ENCODE measurements at regions not wholly inside any gene's neighbourhood (a gene's known extent, or its start where the extent isn't known, plus 50 kb on each side); places are given as distances from the start of the nearest gene placed in this dataset.

DNA sequence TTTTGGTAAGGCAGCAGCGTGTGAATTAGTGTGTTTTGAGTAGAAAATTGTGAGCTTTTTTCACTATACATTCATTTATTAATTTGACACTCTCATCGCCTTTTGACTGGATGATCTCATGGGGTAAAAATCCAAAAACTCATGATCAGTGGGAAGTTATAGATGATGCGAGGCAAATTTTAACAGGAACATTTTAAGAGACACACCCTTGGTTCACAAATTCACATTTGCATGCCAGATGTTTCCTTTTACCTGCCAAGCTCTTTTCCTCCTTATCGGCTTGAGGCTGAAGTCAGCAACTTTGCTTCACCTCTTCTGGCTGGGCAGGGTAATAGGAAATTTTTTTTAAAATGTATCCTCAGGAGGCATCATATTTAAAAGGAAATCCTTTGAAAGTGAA lies 318.0 kb upstream of the HS3ST1 start:
- Mint-ChIP-seq H3K27ac (no peak overlapping the region), H3K9me3 (peaks cover 9% of the 10 kb centered on the region), H3K36me3 (peaks cover 4% of the 10 kb centered on the region), H3K27me3 (no peaks in the 10 kb centered on the region), H3K4me3 (no peak overlapping the region), H3K4me1 (ENCODE audit: low read depth in 2 of 2) (no peaks in the 10 kb centered on the region)
- DNase-seq (ENCODE audit: low spot score) (no peak), ATAC-seq (no peak)

DNA sequence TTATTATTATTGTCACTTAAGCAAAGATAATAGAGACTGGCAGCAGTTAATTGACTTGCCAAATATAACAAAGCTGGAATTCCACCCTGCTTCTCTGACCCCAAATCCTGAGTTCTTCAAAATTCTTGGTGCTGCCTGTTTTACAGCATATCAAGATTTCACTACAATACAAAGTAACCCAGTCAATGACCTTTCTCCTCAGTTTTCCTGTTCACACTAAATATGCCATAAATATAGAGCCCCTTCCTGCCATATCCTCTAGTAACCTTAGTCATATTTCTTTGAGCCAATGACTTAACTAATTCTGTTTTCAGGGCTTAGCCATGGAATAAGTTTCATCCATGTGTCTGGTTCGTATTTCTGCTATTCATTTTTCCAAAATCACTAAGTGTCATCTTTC lies 315.3 kb upstream of the HS3ST1 start:
- DNase-seq (ENCODE audit: low spot score) (no peak), ATAC-seq (no peak)
- Mint-ChIP-seq H3K4me1 (ENCODE audit: low read depth in 2 of 2) (no peaks in the 10 kb centered on the region), H3K4me3 (no peak overlapping the region), H3K27ac (no peak overlapping the region), H3K27me3 (no peaks in the 10 kb centered on the region), H3K9me3 (peaks cover 9% of the 10 kb centered on the region), H3K36me3 (peaks cover 4% of the 10 kb centered on the region)

DNA sequence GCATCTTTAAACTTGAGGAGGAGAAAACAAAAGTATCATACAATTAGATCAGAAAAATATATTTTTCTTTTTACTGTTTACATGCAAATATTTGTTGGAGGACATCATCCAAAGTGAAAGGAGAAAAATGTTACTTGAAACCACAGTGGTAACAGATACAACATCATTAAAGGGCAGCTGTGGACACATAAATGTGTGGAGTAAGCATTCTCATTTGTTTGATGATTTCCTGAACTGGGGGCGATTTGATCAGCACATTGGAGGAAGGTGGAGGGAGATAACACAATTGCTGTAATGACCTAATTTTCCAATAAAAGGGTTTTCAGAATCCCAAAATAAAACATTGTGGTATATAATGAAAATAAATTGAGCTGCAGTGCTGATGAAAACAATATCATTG lies 314.5 kb upstream of the HS3ST1 start:
- peaks cover 4% of the 10 kb centered on the region for H3K36me3 Mint-ChIP-seq
- H3K9me3 Mint-ChIP-seq = peaks cover 6% of the 10 kb centered on the region
- no peak overlapping the region for H3K4me3 Mint-ChIP-seq
- DNase-seq (ENCODE audit: low spot score) = no peak
- ATAC-seq = no peak
- no peaks in the 10 kb centered on the region for H3K27me3 Mint-ChIP-seq
- H3K27ac Mint-ChIP-seq = no peak overlapping the region
- no peaks in the 10 kb centered on the region for H3K4me1 Mint-ChIP-seq (ENCODE audit: low read depth in 2 of 2)

DNA sequence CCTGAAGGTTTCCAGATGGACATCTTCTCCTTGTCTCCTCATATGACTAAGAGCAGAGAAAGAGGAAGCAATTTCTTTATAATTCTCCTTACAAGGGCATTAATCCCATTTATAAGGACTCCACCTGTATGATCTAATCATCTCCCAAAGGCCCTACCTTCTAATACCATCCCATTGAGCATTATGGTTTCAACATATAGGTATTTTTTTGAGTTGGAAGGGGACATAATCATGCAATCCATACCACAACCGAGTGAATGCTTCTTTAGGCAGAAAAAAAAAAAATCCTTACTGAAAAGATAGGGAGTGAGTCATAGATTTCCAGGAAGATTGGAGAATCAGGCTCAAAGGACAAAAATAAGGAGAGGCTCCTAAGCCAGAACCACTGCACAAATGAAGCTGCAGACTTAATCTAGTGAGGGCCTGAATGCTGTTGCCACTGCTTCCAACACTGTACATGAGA lies 312.5 kb upstream of the HS3ST1 start:
- H3K4me3 Mint-ChIP-seq = no peak overlapping the region
- no peak overlapping the region for H3K27ac Mint-ChIP-seq
- H3K4me1 Mint-ChIP-seq (ENCODE audit: low read depth in 2 of 2) = no peaks in the 10 kb centered on the region
- peaks cover 4% of the 10 kb centered on the region for H3K36me3 Mint-ChIP-seq
- no peaks in the 10 kb centered on the region for H3K27me3 Mint-ChIP-seq
- DNase-seq (ENCODE audit: low spot score) (no peak), ATAC-seq (no peak)
- H3K9me3 Mint-ChIP-seq = peaks cover 11% of the 10 kb centered on the region

DNA sequence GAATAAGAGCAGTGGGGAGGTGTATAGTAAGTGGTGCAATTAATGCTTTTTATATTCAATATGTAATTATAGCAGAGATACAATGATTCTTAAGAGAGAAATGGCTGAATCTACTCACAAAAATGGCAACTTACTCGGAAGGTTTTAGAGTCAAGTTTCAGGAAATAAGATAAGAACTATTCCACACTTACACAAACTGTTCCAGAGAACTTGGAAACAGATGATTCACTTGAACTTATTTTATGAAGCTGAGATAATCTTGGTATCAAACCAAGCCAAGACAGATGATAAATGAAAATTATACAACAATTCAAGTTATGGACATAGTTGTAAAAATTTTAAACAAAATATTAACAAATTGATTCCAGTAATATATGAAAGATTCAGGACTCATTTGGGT lies 311.3 kb upstream of the HS3ST1 start:
- H3K36me3 Mint-ChIP-seq = no peaks in the 10 kb centered on the region
- DNase-seq (ENCODE audit: low spot score) = no peak
- no peak overlapping the region for H3K27ac Mint-ChIP-seq
- ATAC-seq = no peak
- H3K9me3 Mint-ChIP-seq = peaks cover 7% of the 10 kb centered on the region
- no peaks in the 10 kb centered on the region for H3K27me3 Mint-ChIP-seq
- H3K4me1 Mint-ChIP-seq (ENCODE audit: low read depth in 2 of 2) = no peaks in the 10 kb centered on the region
- H3K4me3 Mint-ChIP-seq = no peak overlapping the region

DNA sequence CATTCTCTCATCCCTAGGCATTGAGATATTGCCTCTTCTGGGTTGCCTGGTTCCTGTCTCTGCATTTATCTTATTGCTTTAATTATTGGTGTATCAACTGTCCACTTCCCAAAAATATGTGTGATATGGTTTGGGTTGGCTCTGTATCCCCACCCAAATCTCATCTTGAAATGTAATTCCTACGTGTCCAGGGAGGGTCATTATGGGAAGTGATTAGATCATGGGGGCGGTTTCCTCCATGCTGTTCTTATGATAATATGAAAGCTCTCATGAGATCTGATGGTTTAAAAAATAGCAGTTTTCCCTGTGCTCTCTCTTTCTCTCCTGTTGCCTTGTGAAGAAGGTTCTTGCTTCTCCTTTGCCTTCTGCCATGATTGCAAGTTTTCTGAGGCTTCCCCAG lies 308.3 kb upstream of the HS3ST1 start:
- H3K4me1 Mint-ChIP-seq (ENCODE audit: low read depth in 2 of 2) = no peaks in the 10 kb centered on the region
- no peak overlapping the region for H3K27ac Mint-ChIP-seq
- DNase-seq (ENCODE audit: low spot score) (no peak), ATAC-seq (no peak)
- peaks cover 7% of the 10 kb centered on the region for H3K9me3 Mint-ChIP-seq
- H3K27me3 Mint-ChIP-seq = no peaks in the 10 kb centered on the region
- H3K4me3 Mint-ChIP-seq = no peak overlapping the region
- H3K36me3 Mint-ChIP-seq = no peaks in the 10 kb centered on the region

DNA sequence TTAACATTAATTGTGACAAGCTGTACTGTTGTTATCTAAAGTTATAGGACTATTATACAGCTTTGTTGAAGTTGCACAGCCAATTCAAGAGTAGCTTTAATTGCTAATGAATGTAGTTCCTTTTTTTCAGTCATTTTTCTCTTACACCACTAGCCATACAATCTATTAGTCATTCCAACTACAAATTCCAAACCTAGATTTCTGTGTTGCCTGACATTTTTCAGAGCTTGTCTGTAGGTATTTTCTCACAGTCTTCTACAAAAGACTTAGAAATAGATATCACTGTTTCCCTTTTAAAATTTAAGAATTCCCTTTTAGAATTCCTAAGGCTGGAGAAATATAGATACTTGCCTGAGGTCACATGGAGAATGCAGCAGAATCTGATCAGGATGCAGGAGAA lies 307.0 kb upstream of the HS3ST1 start:
- ATAC-seq (no peak), DNase-seq (ENCODE audit: low spot score) (no peak)
- Mint-ChIP-seq H3K36me3 (no peaks in the 10 kb centered on the region), H3K27ac (no peak overlapping the region), H3K27me3 (no peaks in the 10 kb centered on the region), H3K4me3 (no peak overlapping the region), H3K9me3 (peaks cover 7% of the 10 kb centered on the region), H3K4me1 (ENCODE audit: low read depth in 2 of 2) (no peaks in the 10 kb centered on the region)

DNA sequence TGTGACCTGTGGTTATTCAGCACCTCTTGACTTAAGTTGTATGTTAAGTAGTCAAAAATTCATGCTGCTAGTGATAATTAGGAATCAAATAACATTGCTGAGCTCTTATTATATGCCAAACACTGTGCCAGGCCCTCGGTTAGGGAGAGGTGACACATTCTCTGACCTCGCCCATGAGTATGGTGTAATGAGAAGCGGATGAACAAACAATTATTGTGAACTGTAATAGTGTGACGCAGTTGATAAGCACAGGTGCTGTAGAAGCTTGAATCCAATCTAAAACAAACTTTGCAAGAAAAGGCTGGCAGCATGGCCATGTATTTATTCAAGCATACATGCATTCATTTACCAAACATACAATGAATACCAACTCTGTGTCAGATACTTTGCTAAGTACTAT lies 303.5 kb upstream of the HS3ST1 start:
- DNase-seq (ENCODE audit: low spot score) = no peak
- no peaks in the 10 kb centered on the region for H3K36me3 Mint-ChIP-seq
- H3K4me3 Mint-ChIP-seq = no peak overlapping the region
- no peaks in the 10 kb centered on the region for H3K4me1 Mint-ChIP-seq (ENCODE audit: low read depth in 2 of 2)
- no peak overlapping the region for H3K27ac Mint-ChIP-seq
- no peaks in the 10 kb centered on the region for H3K27me3 Mint-ChIP-seq
- ATAC-seq = no peak
- peaks cover 3% of the 10 kb centered on the region for H3K9me3 Mint-ChIP-seq

DNA sequence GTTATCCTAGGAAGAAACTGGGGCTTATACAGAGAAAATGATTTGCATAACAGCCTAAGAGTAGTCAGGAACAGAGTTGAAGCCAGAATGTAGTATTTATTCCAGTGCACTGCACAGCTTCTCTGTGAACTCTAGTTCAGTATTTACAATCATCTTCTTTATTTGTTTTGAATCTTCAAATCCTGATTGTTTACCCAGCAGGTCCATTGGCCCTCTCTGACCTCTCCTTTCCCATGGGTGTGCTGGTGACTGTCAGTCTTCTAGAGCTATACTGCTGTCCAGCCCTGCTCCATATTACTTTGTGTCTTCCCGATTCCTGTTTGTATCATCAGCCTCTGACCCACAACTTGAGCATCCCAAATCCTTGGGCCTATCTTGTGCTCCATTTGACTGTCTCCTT lies 301.9 kb upstream of the HS3ST1 start:
- Mint-ChIP-seq H3K4me3 (no peak overlapping the region), H3K27me3 (no peaks in the 10 kb centered on the region), H3K9me3 (no peaks in the 10 kb centered on the region), H3K27ac (no peak overlapping the region), H3K4me1 (ENCODE audit: low read depth in 2 of 2) (no peaks in the 10 kb centered on the region), H3K36me3 (no peaks in the 10 kb centered on the region)
- ATAC-seq = no peak
- DNase-seq (ENCODE audit: low spot score) = no peak

DNA sequence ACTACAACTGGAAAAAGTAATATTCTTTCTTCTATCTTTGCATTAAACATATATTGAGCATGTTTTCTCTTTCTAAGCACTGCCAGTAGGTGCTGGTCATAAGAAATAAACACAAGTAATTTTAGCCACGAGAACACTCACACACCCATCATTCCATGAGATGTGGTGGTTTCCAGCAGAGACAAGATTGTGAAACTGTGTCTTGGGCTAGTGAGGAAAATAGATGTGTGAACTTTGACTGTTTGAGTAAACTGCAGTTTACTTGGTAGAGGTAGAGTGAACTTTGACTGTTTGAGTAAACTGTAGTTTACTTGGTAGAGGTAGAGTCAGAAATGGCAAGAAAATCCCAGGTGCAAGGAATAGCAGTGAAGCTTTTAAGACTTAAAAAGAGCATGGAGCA lies 300.9 kb upstream of the HS3ST1 start:
- DNase-seq (ENCODE audit: low spot score) = no peak
- H3K4me3 Mint-ChIP-seq = no peak overlapping the region
- no peaks in the 10 kb centered on the region for H3K27me3 Mint-ChIP-seq
- ATAC-seq = no peak
- no peaks in the 10 kb centered on the region for H3K4me1 Mint-ChIP-seq (ENCODE audit: low read depth in 2 of 2)
- H3K36me3 Mint-ChIP-seq = no peaks in the 10 kb centered on the region
- H3K27ac Mint-ChIP-seq = no peak overlapping the region
- H3K9me3 Mint-ChIP-seq = no peaks in the 10 kb centered on the region

DNA sequence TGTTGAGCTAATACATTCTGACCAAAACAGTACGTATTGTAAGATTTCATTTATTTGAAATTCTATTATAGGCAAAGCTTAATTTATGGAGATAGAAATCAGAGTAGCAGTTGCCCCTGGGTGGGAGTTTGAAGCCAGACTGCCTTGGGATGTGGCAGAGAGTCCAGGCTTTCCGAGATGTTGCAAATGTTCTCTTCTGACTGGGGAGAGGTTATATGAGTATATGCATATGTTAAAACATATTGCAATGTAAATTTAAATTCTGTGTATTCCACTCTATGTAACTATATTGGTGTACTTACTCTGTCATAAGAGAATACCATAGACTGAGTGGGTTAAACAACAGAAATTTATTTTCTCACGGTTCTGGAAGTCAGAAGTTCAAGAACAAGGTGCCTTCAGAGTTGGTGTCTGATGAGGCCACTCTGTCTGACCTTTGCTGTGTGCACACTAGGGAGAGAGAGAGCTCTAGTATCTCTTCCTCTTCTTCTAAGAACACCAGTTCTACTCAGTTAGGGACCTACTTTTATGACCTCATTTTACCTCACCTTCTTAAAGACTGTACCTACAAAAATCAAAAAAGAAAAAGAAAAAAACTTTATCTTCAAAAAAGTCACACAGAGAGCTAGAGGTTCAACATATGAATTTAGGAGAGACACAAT lies 299.3 kb upstream of the HS3ST1 start:
- DNase-seq (ENCODE audit: low spot score) = no peak
- no peaks in the 10 kb centered on the region for H3K36me3 Mint-ChIP-seq
- H3K4me3 Mint-ChIP-seq = no peak overlapping the region
- H3K9me3 Mint-ChIP-seq = no peaks in the 10 kb centered on the region
- no peaks in the 10 kb centered on the region for H3K4me1 Mint-ChIP-seq (ENCODE audit: low read depth in 2 of 2)
- no peak for ATAC-seq
- no peak overlapping the region for H3K27ac Mint-ChIP-seq
- H3K27me3 Mint-ChIP-seq = no peaks in the 10 kb centered on the region

DNA sequence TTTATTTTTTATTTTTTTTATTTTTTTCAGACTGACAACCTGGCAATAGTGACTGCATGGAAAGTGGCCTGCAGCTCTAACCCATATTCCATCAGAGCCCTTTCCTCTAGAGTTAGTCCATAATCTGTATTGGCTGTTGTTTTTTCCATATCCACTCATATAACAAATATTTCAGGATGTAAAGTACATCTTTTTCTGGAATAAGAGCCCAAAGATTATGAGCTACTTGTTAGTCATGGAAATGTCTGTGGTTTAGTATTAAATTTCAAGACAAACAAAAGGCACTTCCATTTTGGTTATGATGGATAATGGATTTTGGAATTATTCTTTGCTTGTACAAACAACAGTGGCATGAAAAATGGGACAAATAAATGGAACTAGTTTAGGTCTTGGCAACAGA lies 296.0 kb upstream of the HS3ST1 start:
- no peaks in the 10 kb centered on the region for H3K9me3 Mint-ChIP-seq
- no peak overlapping the region for H3K4me3 Mint-ChIP-seq
- DNase-seq (ENCODE audit: low spot score) (no peak), ATAC-seq (no peak)
- H3K36me3 Mint-ChIP-seq = no peaks in the 10 kb centered on the region
- no peaks in the 10 kb centered on the region for H3K27me3 Mint-ChIP-seq
- H3K27ac Mint-ChIP-seq = no peak overlapping the region
- no peaks in the 10 kb centered on the region for H3K4me1 Mint-ChIP-seq (ENCODE audit: low read depth in 2 of 2)

DNA sequence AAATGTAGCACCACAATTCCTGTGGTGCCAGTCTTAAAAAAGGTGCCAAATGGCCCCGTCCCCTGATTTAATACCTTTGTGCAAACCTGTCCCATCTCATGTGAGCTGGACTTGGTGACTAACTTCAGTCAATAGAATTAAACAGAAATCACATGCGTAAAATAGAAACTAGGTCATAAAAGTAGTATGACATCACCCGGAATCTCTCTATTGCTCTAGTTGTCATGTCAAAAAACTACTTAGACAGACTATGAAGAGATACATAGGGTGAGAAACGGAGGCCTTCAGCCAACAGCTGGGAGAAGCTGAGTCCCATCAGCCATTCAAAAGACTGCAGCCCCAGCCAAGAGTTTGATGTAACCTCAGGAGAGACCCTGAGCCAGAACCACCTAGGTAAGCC lies 293.5 kb upstream of the HS3ST1 start:
- no peaks in the 10 kb centered on the region for H3K9me3 Mint-ChIP-seq
- no peaks in the 10 kb centered on the region for H3K4me1 Mint-ChIP-seq (ENCODE audit: low read depth in 2 of 2)
- no peaks in the 10 kb centered on the region for H3K27me3 Mint-ChIP-seq
- no peaks in the 10 kb centered on the region for H3K36me3 Mint-ChIP-seq
- H3K27ac Mint-ChIP-seq = no peak overlapping the region
- ATAC-seq = no peak
- DNase-seq (ENCODE audit: low spot score) = no peak
- H3K4me3 Mint-ChIP-seq = no peak overlapping the region

DNA sequence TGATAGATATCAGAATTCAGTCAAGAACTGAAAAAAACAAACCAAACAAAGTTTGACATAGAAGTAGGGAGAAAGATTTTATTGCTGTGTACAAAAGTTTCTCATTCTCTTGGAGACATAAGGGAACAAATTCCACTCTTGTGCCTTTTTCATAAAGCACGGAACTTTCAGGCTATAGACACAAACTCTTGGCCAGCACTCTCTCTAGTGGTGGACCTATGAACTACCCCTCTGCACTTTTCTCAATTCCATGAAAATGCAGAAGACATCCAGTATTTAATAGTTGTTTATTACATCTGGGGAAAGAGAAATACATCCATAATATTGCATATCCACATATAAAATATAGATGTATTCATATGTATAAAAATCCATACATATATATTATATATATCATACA lies 291.6 kb upstream of the HS3ST1 start:
- H3K36me3 Mint-ChIP-seq = no peaks in the 10 kb centered on the region
- no peak overlapping the region for H3K27ac Mint-ChIP-seq
- H3K27me3 Mint-ChIP-seq = no peaks in the 10 kb centered on the region
- no peak overlapping the region for H3K4me3 Mint-ChIP-seq
- H3K9me3 Mint-ChIP-seq = no peaks in the 10 kb centered on the region
- DNase-seq (ENCODE audit: low spot score) = no peak
- H3K4me1 Mint-ChIP-seq (ENCODE audit: low read depth in 2 of 2) = no peaks in the 10 kb centered on the region
- ATAC-seq = no peak

DNA sequence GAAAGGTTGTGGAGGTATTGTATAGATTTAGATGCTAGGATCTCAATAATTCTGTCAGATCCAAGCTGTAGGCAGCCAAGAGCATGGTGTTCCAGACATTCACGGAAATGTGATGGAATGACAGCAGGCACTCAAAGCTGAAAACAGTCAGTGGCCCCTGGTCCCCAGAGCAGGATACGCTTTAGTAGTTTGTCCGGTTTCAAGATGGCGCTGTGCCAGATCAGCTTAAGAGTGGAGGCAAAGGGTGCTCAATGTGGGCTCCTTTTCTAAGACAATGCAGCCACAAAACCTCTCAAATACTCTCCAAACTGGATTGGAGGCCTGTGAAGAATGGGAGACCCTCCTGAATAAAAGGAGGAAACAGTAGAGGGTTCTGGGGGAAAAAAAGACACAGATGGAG lies 291.2 kb upstream of the HS3ST1 start:
- H3K36me3 Mint-ChIP-seq = no peaks in the 10 kb centered on the region
- H3K4me1 Mint-ChIP-seq (ENCODE audit: low read depth in 2 of 2) = no peaks in the 10 kb centered on the region
- H3K27me3 Mint-ChIP-seq = no peaks in the 10 kb centered on the region
- no peak for ATAC-seq
- H3K4me3 Mint-ChIP-seq = no peak overlapping the region
- no peak overlapping the region for H3K27ac Mint-ChIP-seq
- DNase-seq (ENCODE audit: low spot score) = no peak
- no peaks in the 10 kb centered on the region for H3K9me3 Mint-ChIP-seq
